Stomach smooth muscle (tissue), 2 donors: ENCODE measurements at regions not wholly inside any gene's neighbourhood (a gene's known extent, or its start where the extent isn't known, plus 50 kb on each side); places are given as distances from the start of the nearest gene placed in this dataset.

Experiments used
- H3K27ac ChIP-seq: one replicate; pipeline ENCODE4 v1.7.0; 2013; ENCODE audit warnings: mild to moderate bottlenecking, low read length, inconsistent platforms
- H3K27me3 ChIP-seq, 2 donors: one replicate each; pipeline ENCODE4 v1.7.0; 2013; ENCODE audit warnings: low read length in 2 of 2; ENCODE audit not compliant: insufficient read depth in 2 of 2, control insufficient read depth in 1 of 2
- H3K36me3 ChIP-seq, 2 donors: one replicate each; pipeline ENCODE4 v1.7.0; 2013; ENCODE audit warnings: low read length in 2 of 2; ENCODE audit not compliant: control insufficient read depth in 2 of 2, insufficient read depth in 2 of 2
- H3K4me1 ChIP-seq: one replicate; pipeline ENCODE4 v1.7.0; 2013; ENCODE audit warnings: low read length; ENCODE audit not compliant: control insufficient read depth, insufficient read depth
- H3K4me3 ChIP-seq, 2 donors: one replicate each; pipeline ENCODE4 v1.7.0; 2013; ENCODE audit warnings: low read length in 2 of 2
- H3K9ac ChIP-seq, 2 donors: one replicate each; pipeline ENCODE4 v1.7.0; 2013; ENCODE audit warnings: low read length in 2 of 2, mild to moderate bottlenecking in 1 of 2
- H3K9me3 ChIP-seq, 2 donors: one replicate each; pipeline ENCODE4 v1.7.0; 2013; ENCODE audit warnings: low read length in 2 of 2; ENCODE audit not compliant: control insufficient read depth in 2 of 2
- donor health status: healthy.
- donor health status: Pancreatic carcinoma.

DNA sequence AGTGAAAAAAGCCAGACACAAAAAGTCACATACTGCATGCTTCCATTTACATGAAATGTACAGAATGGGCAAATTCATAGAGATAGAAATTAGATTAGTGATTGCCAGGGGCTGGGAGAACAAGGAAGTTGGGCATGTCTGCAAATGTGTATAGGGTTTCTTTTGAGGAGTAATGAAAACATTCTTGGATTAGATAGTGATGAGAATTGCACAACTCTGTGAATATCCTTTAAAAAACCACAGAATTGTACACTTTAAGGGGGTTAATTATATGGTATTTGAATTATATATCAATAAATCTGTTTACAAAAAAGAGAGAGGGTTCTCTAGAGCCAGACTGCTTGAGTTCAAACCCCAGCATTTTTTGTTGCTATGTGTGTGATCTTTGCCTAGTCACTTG is 188.1 kb downstream of the CDC5L start:
- Histone ChIP-seq H3K27ac (no peak overlapping the region), H3K27me3 (no peaks in the 10 kb centered on the region), H3K4me3 (no peak overlapping the region), H3K9ac (no peak overlapping the region), H3K4me1 (no peaks in the 10 kb centered on the region), H3K9me3 (no peaks in the 10 kb centered on the region), H3K36me3 (no peaks in the 10 kb centered on the region)

GRCh38 chr6:44576132-44576631 is 188.7 kb downstream of the CDC5L start:
- Histone ChIP-seq H3K9me3 (no peaks in the 10 kb centered on the region), H3K27me3 (no peaks in the 10 kb centered on the region), H3K4me1 (no peaks in the 10 kb centered on the region), H3K9ac (no peak overlapping the region), H3K4me3 (no peak overlapping the region), H3K27ac (no peak overlapping the region), H3K36me3 (no peaks in the 10 kb centered on the region)

- no peak overlapping the region for H3K27ac ChIP-seq
- H3K4me3 ChIP-seq: no peak overlapping the region
- no peak overlapping the region for H3K9ac ChIP-seq
- peaks cover 0 to 6% of the 10 kb centered on the region in 2 donors for H3K9me3 ChIP-seq
- H3K4me1 ChIP-seq: no peaks in the 10 kb centered on the region
- no peaks in the 10 kb centered on the region for H3K27me3 ChIP-seq
- no peaks in the 10 kb centered on the region for H3K36me3 ChIP-seq
Observed at GRCh38 chr6:44580901-44581300, 193.4 kb downstream of the CDC5L start.

- Histone ChIP-seq H3K4me1 (no peaks in the 10 kb centered on the region), H3K9ac (no peak overlapping the region), H3K4me3 (no peak overlapping the region), H3K27ac (no peak overlapping the region), H3K27me3 (no peaks in the 10 kb centered on the region), H3K36me3 (no peaks in the 10 kb centered on the region), H3K9me3 (peaks cover 0 to 6% of the 10 kb centered on the region in 2 donors)
Observed at GRCh38 chr6:44582930-44583329, 195.4 kb downstream of the CDC5L start.

- no peak overlapping the region for H3K4me3 ChIP-seq
- no peak overlapping the region for H3K27ac ChIP-seq
Observed at GRCh38 chr6:44590471-44590870, 203.0 kb downstream of the CDC5L start.

GRCh38 chr6:44593539-44593944 is 206.0 kb downstream of the CDC5L start:
- Histone ChIP-seq H3K36me3 (no peaks in the 10 kb centered on the region), H3K9ac (no peak overlapping the region), H3K27ac (no peak overlapping the region), H3K4me3 (no peak overlapping the region), H3K27me3 (no peaks in the 10 kb centered on the region), H3K9me3 (no peaks in the 10 kb centered on the region), H3K4me1 (no peaks in the 10 kb centered on the region)

More at GRCh38 chr6:44590471-44590870, 203.0 kb downstream of the CDC5L start:
- no peaks in the 10 kb centered on the region for H3K36me3 ChIP-seq
- H3K9ac ChIP-seq: no peak overlapping the region
- no peaks in the 10 kb centered on the region for H3K9me3 ChIP-seq
- H3K27me3 ChIP-seq: no peaks in the 10 kb centered on the region
- H3K4me1 ChIP-seq: no peaks in the 10 kb centered on the region

DNA sequence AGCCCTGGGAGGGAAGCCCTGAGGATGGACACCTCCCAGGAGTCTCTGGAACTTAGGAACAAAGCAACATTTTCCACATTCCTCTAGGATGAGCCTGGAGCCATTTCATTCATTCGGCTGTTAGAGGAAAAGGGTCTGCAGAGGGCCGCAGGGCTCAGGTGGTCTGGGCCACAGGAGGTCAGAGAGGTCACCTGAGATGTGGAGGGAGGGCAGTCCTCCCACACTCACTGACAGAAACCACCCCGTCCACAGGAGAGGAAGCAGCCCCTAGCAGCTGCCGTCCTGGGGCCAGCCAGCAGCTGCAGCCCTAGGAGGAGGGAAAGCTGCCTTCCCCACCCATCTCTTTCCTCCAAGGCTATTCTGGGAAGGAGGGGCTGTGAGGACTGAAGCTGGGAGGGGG is 207.0 kb downstream of the CDC5L start:
- Histone ChIP-seq H3K9me3 (no peaks in the 10 kb centered on the region), H3K4me3 (no peak overlapping the region), H3K27me3 (no peaks in the 10 kb centered on the region)

DNA sequence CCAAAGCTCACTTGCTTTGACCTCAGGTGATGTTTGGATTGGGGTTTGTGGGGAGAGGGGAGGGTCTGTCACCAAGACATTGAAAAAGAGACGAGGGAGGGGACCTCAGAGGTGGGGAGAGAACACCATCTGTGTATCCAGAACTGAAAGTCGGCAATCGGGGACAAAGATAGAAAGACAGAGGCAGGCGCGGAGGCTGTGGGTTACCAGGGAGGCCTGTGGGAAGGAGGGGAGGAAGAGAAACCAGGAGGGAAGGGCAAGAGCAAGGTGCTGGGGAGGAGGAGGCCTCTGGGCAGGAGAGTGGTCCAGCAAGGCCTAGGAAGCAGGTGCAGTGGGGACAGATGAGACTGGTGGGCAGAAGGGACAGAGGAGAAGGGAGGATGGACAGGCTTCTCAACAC is 211.2 kb downstream of the CDC5L start:
- no peak overlapping the region for H3K27ac ChIP-seq

More for the DNA sequence above, 207.0 kb downstream of the CDC5L start:
- H3K9ac ChIP-seq: no peak overlapping the region
- no peaks in the 10 kb centered on the region for H3K36me3 ChIP-seq
- no peak overlapping the region for H3K27ac ChIP-seq
- no peaks in the 10 kb centered on the region for H3K4me1 ChIP-seq

GRCh38 chr6:44599672-44600071 is 212.2 kb downstream of the CDC5L start:
- Histone ChIP-seq H3K4me3 (no peak overlapping the region), H3K4me1 (no peaks in the 10 kb centered on the region), H3K9me3 (no peaks in the 10 kb centered on the region), H3K27me3 (no peaks in the 10 kb centered on the region), H3K9ac (no peak overlapping the region), H3K36me3 (no peaks in the 10 kb centered on the region), H3K27ac (no peak overlapping the region)

More for the DNA sequence above, 211.2 kb downstream of the CDC5L start:
- no peak overlapping the region for H3K4me3 ChIP-seq
- no peak overlapping the region for H3K9ac ChIP-seq
- no peaks in the 10 kb centered on the region for H3K4me1 ChIP-seq
- H3K27me3 ChIP-seq: no peaks in the 10 kb centered on the region
- H3K9me3 ChIP-seq: no peaks in the 10 kb centered on the region
- no peaks in the 10 kb centered on the region for H3K36me3 ChIP-seq

DNA sequence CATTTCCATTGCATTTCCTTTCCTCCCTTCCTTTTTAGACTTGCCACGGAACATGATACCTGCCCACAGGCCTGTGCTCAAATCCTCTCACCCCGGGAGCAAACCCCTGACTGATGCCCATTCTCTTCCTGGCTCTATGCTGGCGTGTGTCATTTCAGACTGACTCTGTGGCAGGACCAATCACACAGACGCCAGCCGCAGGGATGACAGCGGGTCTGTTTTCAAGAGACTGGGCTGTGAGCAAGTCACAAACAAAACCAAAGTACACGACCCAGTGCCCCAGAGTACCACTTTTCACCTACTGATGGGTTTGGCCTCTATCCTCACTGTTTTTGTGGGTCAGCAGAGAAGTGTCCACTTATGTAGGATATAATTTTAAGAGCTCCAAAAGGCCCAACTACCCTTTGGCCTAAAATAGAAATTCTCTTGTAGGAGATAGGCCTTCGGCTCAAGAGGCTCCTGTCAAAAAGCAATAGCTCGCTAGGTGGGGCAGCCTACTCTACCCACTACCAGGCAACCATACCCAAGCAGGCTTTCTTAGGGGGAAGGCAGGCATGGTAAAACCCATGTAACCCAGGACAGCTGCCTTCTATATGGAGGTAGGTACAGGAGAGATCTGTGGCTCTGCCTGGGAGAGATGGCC is 215.7 kb downstream of the CDC5L start:
- no peaks in the 10 kb centered on the region for H3K9me3 ChIP-seq
- H3K36me3 ChIP-seq: no peaks in the 10 kb centered on the region
- H3K9ac ChIP-seq: no peak overlapping the region
- no peak overlapping the region for H3K4me3 ChIP-seq
- H3K27ac ChIP-seq: no peak overlapping the region
- no peaks in the 10 kb centered on the region for H3K4me1 ChIP-seq
- H3K27me3 ChIP-seq: no peaks in the 10 kb centered on the region

GRCh38 chr6:44606504-44606903 is 219.0 kb downstream of the CDC5L start:
- Histone ChIP-seq H3K4me1 (no peaks in the 10 kb centered on the region), H3K36me3 (no peaks in the 10 kb centered on the region), H3K4me3 (no peak overlapping the region), H3K27ac (no peak overlapping the region), H3K27me3 (no peaks in the 10 kb centered on the region), H3K9me3 (no peaks in the 10 kb centered on the region), H3K9ac (no peak overlapping the region)
